Hepatocyte (in vitro differentiated cells): ENCODE measurements at regions not wholly inside any gene's neighbourhood (a gene's known extent, or its start where the extent isn't known, plus 50 kb on each side); places are given as distances from the start of the nearest gene placed in this dataset.

Source experiments
- DNase-seq: peaks from one replicate; pipeline ENCODE4 v3.0.0-alpha.2; 2016; ENCODE audit warnings: low spot score
- H2AFZ ChIP-seq: fragments of 200-600 bp; sonication (generic); 2 replicates; pipeline ENCODE4 v1.6.0; 2016; ENCODE audit warnings: antibody characterized with exemption, mild to moderate bottlenecking
- H3K27ac ChIP-seq: fragments of 200-600 bp; sonication (generic); 2 replicates; pipeline ENCODE4 v1.5.1; 2016; ENCODE audit warnings: mild to moderate bottlenecking
- H3K27me3 ChIP-seq: fragments of 200-600 bp; sonication (generic); 2 replicates; pipeline ENCODE4 v1.6.1; 2016
- H3K36me3 ChIP-seq: fragments of 200-600 bp; sonication (generic); replicated peaks from 2 replicates; pipeline ENCODE4 v1.5.1; 2016; ENCODE audit warnings: low read depth; ENCODE audit not compliant: insufficient read depth
- H3K4me1 ChIP-seq: fragments of 200-600 bp; sonication (generic); 2 replicates; pipeline ENCODE4 v1.5.1; 2016; ENCODE audit warnings: mild to moderate bottlenecking, moderate library complexity; ENCODE audit not compliant: insufficient read depth
- H3K4me2 ChIP-seq: fragments of 200-600 bp; sonication (generic); 2 replicates; pipeline ENCODE4 v1.6.0; 2016
- H3K4me3 ChIP-seq: fragments of 200-600 bp; sonication (generic); 2 replicates; pipeline ENCODE4 v1.5.1; 2016; ENCODE audit warnings: mild to moderate bottlenecking
- H3K79me2 ChIP-seq: fragments of 200-600 bp; sonication (generic); 2 replicates; pipeline ENCODE4 v1.6.0; 2017; ENCODE audit warnings: mild to moderate bottlenecking
- H3K9me2 ChIP-seq: fragments of 200-600 bp; sonication (generic); replicated peaks from 2 replicates; pipeline ENCODE4 v1.6.0; 2017; ENCODE audit warnings: mild to moderate bottlenecking; ENCODE audit not compliant: insufficient read depth
- H3K9me3 ChIP-seq: fragments of 200-600 bp; sonication (generic); 2 replicates; pipeline ENCODE4 v1.5.1; 2016; ENCODE audit warnings: low read depth, mild to moderate bottlenecking
- H4K20me1 ChIP-seq: fragments of 200-600 bp; sonication (generic); 2 replicates; pipeline ENCODE4 v1.6.0; 2016; ENCODE audit warnings: mild to moderate bottlenecking; ENCODE audit not compliant: insufficient read depth, poor library complexity, severe bottlenecking
- EZH2 ChIP-seq: fragments of 200-600 bp; sonication (generic); IDR thresholded peaks from 2 replicates; pipeline ENCODE4 v1.6.1; 2016; ENCODE audit warnings: antibody characterized with exemption, mild to moderate bottlenecking, borderline replicate concordance
- EZH2phosphoT487 ChIP-seq: fragments of 200-600 bp; sonication (generic); IDR thresholded peaks from one replicate; pipeline ENCODE4 v1.6.1; 2018; ENCODE audit warnings: antibody characterized with exemption, mild to moderate bottlenecking, low read depth, moderate library complexity; ENCODE audit not compliant: unreplicated experiment, severe bottlenecking
- WGBS: methylation state at CpG from one replicate; pipeline ENCODE4 v1.1.6; 2016; ENCODE audit warnings: low lambda C conversion rate; ENCODE audit errors: missing lambda C conversion rate; 5-methylcytosine and 5-hydroxymethylcytosine counted together
- TF ChIP-seq, protein P1 (sequence below): fragments of 200-600 bp; sonication (generic); IDR thresholded peaks from 2 replicates; pipeline ENCODE4 v1.5.1; 2016; ENCODE audit warnings: antibody characterized with exemption, mild to moderate bottlenecking; ENCODE audit not compliant: poor library complexity

DNA sequence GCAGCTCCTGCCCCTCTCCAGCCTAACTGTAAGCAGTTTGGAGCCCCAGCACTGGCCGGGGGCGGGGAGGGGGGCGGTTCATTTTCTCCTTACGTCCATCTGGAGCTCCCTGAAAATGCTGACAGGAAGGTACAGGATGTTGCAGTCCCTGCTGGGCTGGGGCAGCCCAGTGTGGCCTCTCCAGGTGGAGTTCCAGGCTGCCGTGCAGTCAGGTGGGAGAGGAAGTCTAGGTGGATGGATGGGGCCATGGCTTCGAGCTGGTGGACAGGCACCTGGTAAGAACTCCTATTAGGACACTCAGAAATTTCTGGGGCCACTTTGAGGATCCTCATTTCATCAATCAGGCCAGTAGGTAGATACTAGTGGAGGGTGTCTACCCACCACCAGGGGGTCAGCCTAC lies 295.2 kb downstream of the CDH26 start:
- no peak for TF ChIP-seq EZH2
- TF ChIP-seq EZH2phosphoT487 = no peak
- TF ChIP-seq, protein P1, sequence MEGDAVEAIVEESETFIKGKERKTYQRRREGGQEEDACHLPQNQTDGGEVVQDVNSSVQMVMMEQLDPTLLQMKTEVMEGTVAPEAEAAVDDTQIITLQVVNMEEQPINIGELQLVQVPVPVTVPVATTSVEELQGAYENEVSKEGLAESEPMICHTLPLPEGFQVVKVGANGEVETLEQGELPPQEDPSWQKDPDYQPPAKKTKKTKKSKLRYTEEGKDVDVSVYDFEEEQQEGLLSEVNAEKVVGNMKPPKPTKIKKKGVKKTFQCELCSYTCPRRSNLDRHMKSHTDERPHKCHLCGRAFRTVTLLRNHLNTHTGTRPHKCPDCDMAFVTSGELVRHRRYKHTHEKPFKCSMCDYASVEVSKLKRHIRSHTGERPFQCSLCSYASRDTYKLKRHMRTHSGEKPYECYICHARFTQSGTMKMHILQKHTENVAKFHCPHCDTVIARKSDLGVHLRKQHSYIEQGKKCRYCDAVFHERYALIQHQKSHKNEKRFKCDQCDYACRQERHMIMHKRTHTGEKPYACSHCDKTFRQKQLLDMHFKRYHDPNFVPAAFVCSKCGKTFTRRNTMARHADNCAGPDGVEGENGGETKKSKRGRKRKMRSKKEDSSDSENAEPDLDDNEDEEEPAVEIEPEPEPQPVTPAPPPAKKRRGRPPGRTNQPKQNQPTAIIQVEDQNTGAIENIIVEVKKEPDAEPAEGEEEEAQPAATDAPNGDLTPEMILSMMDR = no peak

DNA sequence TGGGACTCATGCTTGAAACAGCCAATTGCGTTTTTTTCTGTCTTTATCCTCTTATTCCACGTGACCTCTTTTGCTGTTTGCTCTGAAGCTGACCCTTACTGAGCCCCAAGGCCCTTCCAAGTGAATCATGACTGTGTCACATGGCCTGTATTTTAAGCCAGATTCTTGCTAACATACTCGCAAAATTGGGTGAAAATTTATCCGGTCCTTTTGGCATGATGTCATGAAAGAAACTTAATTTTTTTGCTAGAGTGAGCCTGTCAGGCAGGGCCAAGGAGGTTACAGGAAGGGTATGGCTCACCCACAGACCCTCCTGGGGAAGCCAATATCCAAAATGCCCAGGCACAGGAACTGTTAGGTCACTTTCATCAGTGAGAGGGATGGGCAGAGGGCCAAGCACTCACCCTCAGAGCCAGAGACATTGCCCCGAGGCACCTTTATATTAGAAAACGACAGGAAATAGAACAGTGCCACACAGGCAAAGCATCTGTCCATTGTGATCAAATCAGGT lies 296.7 kb downstream of the CDH26 start:
- DNase-seq = no peak
- 74% methylated on average over 6 of the region's 6 CpGs for WGBS
- Histone ChIP-seq H3K27ac (no peak overlapping the region), H4K20me1 (no peaks in the 10 kb centered on the region), H3K36me3 (no peaks in the 10 kb centered on the region), H2AFZ (no peak overlapping the region), H3K9me2 (no peaks in the 10 kb centered on the region), H3K9me3 (no peaks in the 10 kb centered on the region), H3K4me1 (no peaks in the 10 kb centered on the region), H3K4me3 (no peak overlapping the region), H3K4me2 (no peak overlapping the region), H3K27me3 (peaks cover 9% of the 10 kb centered on the region), H3K79me2 (no peaks in the 10 kb centered on the region)
- TF ChIP-seq, protein P1 = no peak
- no peak for TF ChIP-seq EZH2

More for the DNA sequence above, 295.2 kb downstream of the CDH26 start:
- no peaks in the 10 kb centered on the region for H3K9me2 ChIP-seq
- no peak overlapping the region for H3K4me3 ChIP-seq
- no peak overlapping the region for H2AFZ ChIP-seq
- H3K9me3 ChIP-seq = no peaks in the 10 kb centered on the region
- no peaks in the 10 kb centered on the region for H3K79me2 ChIP-seq
- no peak for DNase-seq
- no peaks in the 10 kb centered on the region for H3K4me1 ChIP-seq
- H3K27ac ChIP-seq = no peak overlapping the region
- H3K4me2 ChIP-seq = no peak overlapping the region
- no peaks in the 10 kb centered on the region for H4K20me1 ChIP-seq
- WGBS = 71% methylated on average over 5 of the region's 6 CpGs
- no peaks in the 10 kb centered on the region for H3K36me3 ChIP-seq
- H3K27me3 ChIP-seq = peaks cover 3% of the 10 kb centered on the region

DNA sequence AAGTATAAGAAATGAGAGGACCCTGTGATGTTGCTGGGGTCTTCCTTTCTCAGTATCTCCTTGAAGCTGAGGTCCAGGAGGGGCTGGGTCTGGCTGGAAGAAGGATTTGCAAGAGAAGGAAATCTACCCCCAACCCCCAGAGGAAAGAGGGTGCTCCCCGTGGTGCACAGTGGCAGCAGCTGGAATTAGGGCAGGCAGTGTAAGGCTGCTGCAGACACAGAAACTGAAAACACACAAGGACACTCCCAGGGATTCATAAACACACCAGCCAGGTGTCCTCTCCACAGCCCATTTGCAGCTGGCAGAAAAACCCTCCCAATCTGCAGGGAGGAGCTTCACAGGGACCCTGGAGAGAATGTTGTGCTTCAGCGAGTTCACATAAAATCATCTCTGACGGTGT lies 297.2 kb downstream of the CDH26 start:
- Histone ChIP-seq H4K20me1 (no peaks in the 10 kb centered on the region), H3K4me2 (no peak overlapping the region), H3K9me2 (no peaks in the 10 kb centered on the region), H3K4me3 (no peak overlapping the region), H3K27ac (no peak overlapping the region), H3K4me1 (no peaks in the 10 kb centered on the region), H2AFZ (no peak overlapping the region), H3K9me3 (no peaks in the 10 kb centered on the region), H3K27me3 (peaks cover 12% of the 10 kb centered on the region), H3K79me2 (no peaks in the 10 kb centered on the region), H3K36me3 (no peaks in the 10 kb centered on the region)
- 46% methylated on average over 3 of the region's 3 CpGs for WGBS
- DNase-seq = no peak
- TF ChIP-seq, protein P1 = no peak
- TF ChIP-seq EZH2 (no peak), EZH2phosphoT487 (no peak)

DNA sequence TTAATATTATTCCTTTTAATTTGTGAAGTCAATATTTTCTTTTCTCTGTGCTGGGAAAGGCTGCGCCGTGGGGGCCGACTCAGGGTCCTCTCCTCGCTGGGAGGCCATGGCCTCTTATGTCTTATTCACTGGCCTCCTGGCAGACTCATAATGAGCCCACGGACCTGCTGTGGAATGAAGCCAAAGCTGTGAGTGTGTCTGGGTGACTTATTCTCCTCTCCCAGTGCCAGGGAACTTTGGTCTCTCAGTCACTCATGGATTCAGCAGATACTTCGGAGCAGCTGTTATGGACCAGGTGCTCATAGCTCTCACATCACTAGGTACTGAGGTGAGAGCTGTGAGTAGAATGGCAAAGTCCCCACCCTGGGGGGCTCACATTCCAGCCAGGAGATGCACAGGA lies 297.6 kb downstream of the CDH26 start:
- Histone ChIP-seq H3K27ac (no peak overlapping the region), H3K9me2 (no peaks in the 10 kb centered on the region), H3K4me1 (no peaks in the 10 kb centered on the region), H3K27me3 (peaks cover 12% of the 10 kb centered on the region), H3K4me2 (no peak overlapping the region), H3K9me3 (no peaks in the 10 kb centered on the region), H3K79me2 (no peaks in the 10 kb centered on the region), H4K20me1 (no peaks in the 10 kb centered on the region), H2AFZ (no peak overlapping the region), H3K4me3 (no peak overlapping the region), H3K36me3 (no peaks in the 10 kb centered on the region)
- TF ChIP-seq EZH2phosphoT487 (no peak), EZH2 (no peak)
- TF ChIP-seq, protein P1 = no peak
- no peak for DNase-seq
- 89% methylated on average over 6 of the region's 6 CpGs for WGBS
